ENCODE measurements at regions not wholly inside any gene's neighbourhood (a gene's known extent, or its start where the extent isn't known, plus 50 kb on each side); places are given as distances from the start of the nearest gene placed in this dataset.
"Not testable (repeated sequence)": the region's sequence is repeated elsewhere in the genome, so short reads cannot be mapped to it uniquely, and the experiment has no call there.

DNA sequence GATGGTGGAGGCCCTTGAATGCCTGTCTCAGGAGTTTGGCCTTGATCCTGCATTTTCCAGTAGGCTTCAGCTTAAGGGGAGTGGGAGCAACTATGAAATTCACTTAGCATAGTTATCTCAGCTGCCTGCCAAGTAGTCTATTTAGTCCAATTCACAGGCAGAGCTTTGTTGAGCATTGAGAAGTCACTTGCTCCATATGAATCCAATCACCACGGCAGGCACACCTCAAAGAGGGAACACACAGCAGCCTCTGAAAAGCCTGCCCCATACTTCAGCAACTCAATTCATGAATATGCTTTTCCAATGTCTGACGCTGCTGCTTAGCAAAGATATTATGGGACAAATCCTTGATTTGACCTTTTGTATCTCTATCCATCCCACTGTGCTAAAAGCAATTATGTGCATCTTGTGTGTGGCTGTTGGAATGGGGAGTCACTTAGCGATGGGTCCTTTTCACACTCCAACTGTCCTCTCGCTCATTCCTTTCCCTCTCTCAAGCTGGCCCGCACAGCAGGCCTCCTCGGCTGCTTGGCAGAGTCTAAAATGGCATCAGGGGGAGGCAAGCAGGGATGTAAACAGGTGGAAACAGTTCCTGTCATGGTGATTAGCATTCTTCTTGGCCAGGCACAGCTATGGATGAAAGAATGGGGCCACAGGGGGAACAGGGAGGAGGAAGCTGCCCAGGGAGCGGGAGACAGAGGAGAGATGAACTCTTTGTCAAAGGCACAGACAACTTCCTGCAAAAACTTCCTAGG, 56.0 kb upstream of the LRPPRC start:
- no peak for DNase-seq (ENCODE audit: low read depth, low spot score)
- no peak overlapping the region for H3K4me3 ChIP-seq (ENCODE audit: low read length)

DNA sequence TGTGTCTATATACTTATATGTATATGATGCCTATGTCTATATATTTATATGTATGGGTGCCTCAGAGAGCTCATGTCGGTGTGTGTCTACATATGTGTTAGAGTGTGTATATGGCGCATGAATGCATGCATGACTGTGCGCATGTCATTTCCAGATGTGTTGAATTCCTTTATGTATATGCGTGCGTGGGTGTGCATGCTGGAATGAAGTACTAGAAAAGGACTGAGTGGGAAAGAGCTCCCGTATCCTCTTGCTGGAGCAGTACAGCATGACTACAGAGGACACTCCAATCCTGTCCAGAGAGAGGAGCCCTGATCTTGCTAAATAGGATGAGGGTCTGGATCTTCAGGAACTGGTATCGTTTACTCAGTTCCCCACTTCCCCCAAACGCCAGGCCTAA, 56.8 kb upstream of the LRPPRC start:
- H3K4me3 ChIP-seq (ENCODE audit: low read length), result no peak overlapping the region
- DNase-seq (ENCODE audit: low read depth, low spot score), result no peak

DNA sequence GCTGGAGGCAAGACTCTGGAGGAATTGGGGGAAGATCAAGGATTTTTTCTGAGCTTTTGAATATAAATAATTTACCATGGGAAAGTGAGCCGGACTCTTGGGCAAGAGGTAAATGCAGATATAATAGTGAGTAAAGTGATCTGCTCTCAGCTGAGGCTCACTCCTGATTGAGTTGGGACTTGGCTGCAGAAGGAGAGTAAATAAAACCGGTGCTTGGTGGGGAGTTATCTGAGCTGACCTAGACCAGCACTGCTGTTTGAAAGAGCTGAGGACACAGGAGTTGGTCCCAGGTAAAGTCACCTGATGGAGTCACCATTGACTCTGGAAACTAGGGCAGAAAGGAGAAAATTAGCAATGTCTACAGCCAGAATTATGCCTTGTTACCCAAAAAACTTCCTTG, 57.3 kb upstream of the LRPPRC start:
- DNase-seq (ENCODE audit: low read depth, low spot score), result no peak
- no peak overlapping the region for H3K4me3 ChIP-seq (ENCODE audit: low read length)

DNA sequence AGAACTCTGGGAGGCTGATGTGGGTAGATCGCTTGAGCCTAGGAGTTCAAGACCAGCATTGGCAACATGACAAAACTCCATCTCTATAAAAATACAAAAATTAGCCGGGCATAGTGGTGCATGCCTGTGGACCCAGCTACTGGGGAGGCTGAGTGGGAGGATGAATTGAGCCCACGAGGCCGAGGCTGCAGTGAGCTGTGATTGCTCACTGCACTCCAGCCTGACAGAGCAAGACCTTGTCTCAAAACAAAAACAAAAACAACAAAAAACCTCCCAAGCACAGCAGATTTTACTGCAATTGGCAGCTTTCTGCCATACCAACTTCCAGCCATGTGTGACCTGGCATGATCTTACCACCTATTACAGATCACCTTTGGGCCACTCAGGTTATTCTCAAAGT, 57.7 kb upstream of the LRPPRC start:
- no peak overlapping the region for H3K4me3 ChIP-seq (ENCODE audit: low read length)
- no peak for DNase-seq (ENCODE audit: low read depth, low spot score)

DNA sequence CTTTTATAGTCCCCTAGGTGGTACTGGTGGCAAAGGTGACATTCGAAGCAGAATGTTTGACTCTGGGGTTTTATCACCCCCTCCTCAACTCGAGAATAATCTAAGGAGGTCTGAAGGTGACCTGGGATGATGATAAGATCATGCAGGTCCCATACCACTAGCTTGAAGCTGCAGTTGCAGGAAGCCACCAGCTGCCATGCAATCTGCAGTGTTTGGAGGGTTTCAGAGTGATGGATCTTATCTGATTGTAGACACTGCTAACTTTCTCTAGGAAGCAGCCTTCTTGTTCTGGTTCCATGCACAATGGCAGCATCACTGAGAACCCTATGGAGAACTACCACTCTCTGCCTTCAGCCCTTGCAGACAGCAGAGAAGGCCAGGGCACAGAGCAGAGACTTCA, 59.4 kb upstream of the LRPPRC start:
- H3K4me3 ChIP-seq (ENCODE audit: low read length), result no peak overlapping the region
- DNase-seq (ENCODE audit: low read depth, low spot score), result no peak

DNA sequence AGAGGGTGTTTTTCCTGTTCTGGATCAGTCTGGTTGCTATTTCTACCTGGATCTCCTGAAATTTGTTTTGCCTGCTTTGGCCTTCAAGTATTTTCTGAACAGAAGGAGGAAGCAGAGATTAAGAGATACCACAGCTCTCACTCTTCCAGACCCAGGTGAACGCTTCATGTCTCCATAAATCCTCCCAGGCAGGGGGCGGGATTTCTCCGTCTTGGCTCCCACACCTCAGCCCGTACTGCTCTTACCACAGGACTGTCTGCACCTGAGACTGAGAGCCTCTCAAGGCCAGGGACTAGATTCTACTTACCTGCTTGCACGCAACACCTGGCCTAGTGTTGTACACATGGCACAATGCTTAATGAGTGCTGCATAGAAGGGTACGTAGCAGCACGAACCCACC, 59.9 kb upstream of the LRPPRC start:
- DNase-seq (ENCODE audit: low read depth, low spot score), result no peak
- H3K4me3 ChIP-seq (ENCODE audit: low read length), result no peak overlapping the region

DNA sequence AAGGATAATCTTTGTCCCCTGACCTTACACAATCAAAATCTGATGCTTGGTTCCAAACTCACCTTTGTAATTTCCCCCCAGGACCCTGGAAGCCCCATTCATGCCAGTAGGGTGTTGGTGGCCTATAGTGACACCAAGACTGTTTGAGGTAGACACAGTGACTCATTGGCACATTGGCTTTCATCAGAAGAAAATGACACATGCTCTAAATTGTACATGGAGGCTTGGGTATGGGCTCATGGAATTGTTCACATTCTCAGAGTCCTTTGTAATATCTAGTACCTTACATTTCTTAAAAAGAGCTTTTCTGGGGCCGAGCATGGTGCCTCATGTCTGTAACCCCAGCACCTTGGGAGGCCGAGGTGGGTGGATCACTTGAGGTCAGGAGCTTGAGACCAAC, 61.2 kb upstream of the LRPPRC start:
- H3K4me3 ChIP-seq (ENCODE audit: low read length), result no peak overlapping the region
- DNase-seq (ENCODE audit: low read depth, low spot score), result no peak

GRCh38 chr2:44060286-44060685, 64.5 kb upstream of the LRPPRC start:
- DNase-seq (ENCODE audit: low read depth, low spot score); H3K4me3 ChIP-seq (ENCODE audit: low read length): not testable (repeated sequence)

DNA sequence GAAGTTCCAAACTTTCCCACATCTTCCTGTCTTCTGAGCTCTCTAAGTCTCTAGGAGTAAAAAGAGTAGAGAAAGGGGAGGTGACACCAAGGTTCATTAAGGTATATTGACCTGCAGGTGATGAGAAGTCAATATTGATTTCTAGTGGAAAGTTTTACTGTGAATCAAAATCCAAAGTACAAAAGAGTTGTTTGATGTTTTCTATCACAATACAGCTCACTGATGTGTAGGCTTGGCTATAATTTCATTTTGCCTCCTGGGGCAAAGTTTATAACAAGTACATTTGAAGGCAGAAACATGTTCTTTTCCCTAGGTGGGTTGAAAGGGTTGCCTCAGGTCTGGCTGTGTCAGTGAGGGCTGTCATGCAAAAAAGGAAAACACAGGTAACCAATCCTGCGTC, 65.2 kb upstream of the LRPPRC start:
- no peak for DNase-seq (ENCODE audit: low read depth, low spot score)
- no peak overlapping the region for H3K4me3 ChIP-seq (ENCODE audit: low read length)

DNA sequence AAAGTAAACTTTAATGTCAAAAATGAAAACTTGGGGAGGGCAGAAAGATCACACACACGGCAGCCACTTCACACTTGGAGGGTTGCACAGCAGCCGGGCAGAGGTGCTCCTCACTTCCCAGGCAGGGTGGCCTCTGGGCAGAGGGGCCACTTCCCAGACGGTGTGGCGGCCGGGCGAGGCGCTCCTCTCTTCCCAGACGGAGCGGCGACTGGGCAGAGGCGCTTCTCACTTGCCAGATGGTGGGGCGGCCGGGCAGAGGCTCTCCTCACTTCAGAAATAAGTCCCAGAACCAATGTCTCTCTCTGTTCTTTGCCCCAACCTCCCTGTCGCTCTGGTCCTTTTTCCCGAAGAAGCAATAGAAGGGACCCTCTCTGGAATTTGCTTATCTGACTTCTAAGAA, 65.7 kb upstream of the LRPPRC start:
- no peak overlapping the region for H3K4me3 ChIP-seq (ENCODE audit: low read length)
- no peak for DNase-seq (ENCODE audit: low read depth, low spot score)

- no peak for DNase-seq (ENCODE audit: low read depth, low spot score)
Measured at GRCh38 chr2:44061876-44062275, 66.1 kb upstream of the LRPPRC start.

DNA sequence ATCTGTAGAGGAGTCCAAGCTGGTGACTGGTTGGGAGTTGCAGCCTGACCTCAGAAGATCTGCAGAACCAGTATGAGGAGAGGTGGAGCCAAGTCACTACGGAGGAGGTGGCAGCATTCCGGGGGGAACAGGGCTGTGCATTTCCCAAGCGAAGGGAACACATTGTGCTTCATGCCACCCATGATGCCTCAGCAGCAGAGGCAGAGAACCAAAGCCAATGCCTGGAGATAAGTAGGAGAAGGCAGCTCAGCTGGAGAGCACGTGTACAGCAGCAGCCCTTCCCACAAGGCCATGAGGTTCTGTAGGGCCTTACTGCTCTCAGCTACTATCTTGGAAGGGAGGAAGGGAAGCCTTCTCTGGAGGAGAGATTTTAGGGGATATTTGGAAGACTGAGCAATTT, 67.2 kb upstream of the LRPPRC start:
- no peak for DNase-seq (ENCODE audit: low read depth, low spot score)
- H3K4me3 ChIP-seq (ENCODE audit: low read length), result no peak overlapping the region

More at GRCh38 chr2:44061876-44062275, 66.1 kb upstream of the LRPPRC start:
- no peak overlapping the region for H3K4me3 ChIP-seq (ENCODE audit: low read length)

- not testable (repeated sequence) for DNase-seq (ENCODE audit: low read depth, low spot score); H3K4me3 ChIP-seq (ENCODE audit: low read length)
Measured at GRCh38 chr2:44064281-44064680, 68.5 kb upstream of the LRPPRC start.

DNA sequence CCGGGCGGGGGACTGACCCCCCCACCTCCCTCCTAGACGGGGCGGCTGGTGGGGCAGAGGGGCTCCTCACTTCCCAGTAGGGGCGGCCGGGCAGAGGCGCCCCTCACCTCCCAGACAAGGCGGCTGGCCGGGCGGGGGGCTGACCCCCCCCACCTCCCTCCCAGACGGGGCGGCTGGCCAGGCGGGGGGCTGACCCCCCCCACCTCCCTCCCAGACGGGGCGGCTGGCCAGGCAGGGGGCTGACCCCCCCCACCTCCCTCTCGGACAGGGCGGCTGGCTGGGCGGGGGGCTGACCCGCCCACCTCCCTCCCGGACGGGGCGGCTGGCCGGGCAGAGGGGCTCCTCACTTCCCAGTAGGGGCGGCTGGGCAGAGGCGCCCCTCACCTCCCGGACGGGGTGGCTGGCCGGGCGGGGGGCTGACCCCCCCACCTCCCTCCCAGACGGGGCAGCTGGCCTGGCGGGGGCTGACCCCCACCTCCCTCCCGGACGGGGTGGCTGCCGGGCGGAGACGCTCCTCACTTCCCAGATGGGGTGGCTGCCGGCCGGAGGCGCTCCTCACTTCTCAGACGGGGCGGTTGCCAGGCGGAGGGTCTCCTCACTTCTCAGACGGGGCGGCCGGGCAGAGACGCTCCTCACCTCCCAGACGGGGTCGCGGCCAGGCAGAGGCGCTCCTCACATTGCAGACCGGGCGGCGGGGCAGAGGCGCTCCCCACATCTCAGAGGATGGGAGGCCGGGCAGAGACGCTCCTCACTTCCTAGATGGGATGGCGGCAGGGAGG, 71.4 kb upstream of the LRPPRC start:
- not testable (repeated sequence) for DNase-seq (ENCODE audit: low read depth, low spot score); H3K4me3 ChIP-seq (ENCODE audit: low read length)

DNA sequence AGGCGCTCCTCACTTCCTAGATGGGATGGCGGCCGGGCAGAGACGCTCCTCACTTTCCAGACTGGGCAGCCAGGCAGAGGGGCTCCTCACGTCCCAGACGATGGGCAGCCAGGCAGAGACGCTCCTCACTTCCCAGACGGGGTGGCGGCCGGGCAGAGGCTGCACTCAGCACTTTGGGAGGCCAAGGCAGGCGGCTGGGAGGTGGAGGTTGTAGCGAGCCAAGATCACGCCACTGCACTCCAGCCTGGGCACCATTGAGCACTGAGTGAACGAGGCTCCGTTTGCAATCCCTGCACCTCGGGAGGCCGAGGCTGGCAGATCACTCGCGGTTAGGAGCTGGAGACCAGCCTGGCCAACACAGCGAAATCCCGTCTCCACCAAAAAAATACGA, 72.0 kb upstream of the LRPPRC start:
- not testable (repeated sequence) for DNase-seq (ENCODE audit: low read depth, low spot score); H3K4me3 ChIP-seq (ENCODE audit: low read length)

- no peak overlapping the region for H3K4me3 ChIP-seq (ENCODE audit: low read length)
- no peak for DNase-seq (ENCODE audit: low read depth, low spot score)
Measured at GRCh38 chr2:44071454-44072046, 75.8 kb upstream of the LRPPRC start.

DNA sequence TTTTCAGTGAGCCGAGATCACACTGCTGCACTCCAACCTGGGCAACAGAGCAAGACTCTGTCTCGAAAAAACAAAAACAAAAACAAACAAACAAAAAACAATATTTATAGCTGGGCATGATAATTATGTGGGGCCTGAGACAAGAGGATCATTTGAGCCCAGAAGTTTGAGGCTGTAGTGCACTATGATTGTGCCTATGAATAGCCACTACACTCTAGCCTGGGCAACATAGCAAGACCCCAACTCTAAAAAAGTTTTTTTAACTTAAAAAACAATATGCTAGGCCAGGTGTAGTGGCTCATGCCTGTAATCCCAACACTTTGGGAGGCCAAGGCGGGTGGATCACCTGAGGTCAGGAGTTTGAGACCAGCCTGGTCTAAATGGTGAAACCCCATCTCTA, 77.9 kb upstream of the LRPPRC start:
- not testable (repeated sequence) for DNase-seq (ENCODE audit: low read depth, low spot score); H3K4me3 ChIP-seq (ENCODE audit: low read length)

GRCh38 chr2:44074795-44075194, 79.0 kb upstream of the LRPPRC start:
- not testable (repeated sequence) for DNase-seq (ENCODE audit: low read depth, low spot score)

DNA sequence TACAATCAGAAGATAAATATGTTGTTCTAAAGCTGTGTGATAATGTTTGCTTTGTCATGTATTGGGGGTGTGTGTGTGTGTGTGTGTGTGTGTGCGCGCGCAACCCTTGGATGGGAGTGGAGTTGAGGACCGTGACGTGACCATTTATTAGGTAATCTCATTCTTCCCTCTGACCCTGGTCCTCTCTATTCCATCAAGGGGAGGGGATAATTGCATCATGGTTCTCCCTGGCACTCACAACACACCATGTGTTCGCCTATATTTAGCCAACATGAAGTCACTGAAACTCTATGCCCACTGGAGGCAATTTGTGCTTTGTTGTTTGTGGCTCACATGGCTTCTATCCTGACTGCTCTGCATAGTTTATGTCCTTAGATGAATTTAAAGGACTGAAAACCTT, 79.8 kb upstream of the LRPPRC start:
- DNase-seq (ENCODE audit: low read depth, low spot score), result no peak

More at GRCh38 chr2:44074795-44075194, 79.0 kb upstream of the LRPPRC start:
- not testable (repeated sequence) for H3K4me3 ChIP-seq (ENCODE audit: low read length)

GRCh38 chr2:44077942-44078511, 82.2 kb upstream of the LRPPRC start:
- H3K4me3 ChIP-seq (ENCODE audit: low read length), result no peak overlapping the region
- DNase-seq (ENCODE audit: low read depth, low spot score), result no peak

More for the DNA sequence above, 79.8 kb upstream of the LRPPRC start:
- H3K4me3 ChIP-seq (ENCODE audit: low read length), result no peak overlapping the region

Data from Jurkat, Clone E6-1 (cell line).